Endothelial cell of umbilical vein (primary cell): ENCODE measurements at regions not wholly inside any gene's neighbourhood (a gene's known extent, or its start where the extent isn't known, plus 50 kb on each side); places are given as distances from the start of the nearest gene placed in this dataset.

ENCODE experiments used
- BruUV-seq: library from RNA; stranded (reverse); fragments of 400-500 nt; replicated peaks from 2 replicates; lab custom pipeline; 2021; lab: Mats Ljungman, UMichigan
- CTCF ChIA-PET: fragments of 300-600, 350-600 bp; sonication (Branson Sonifier 250); formaldehyde crosslinking; loops from one replicate; lab custom pipeline; 2021; ENCODE audit warnings: antibody characterized with exemption, inconsistent platforms; lab: Charles Lee
- POLR2A ChIA-PET: fragments of 300-600, 350-600 bp; sonication (Branson Sonifier 250); formaldehyde crosslinking; loops from one replicate; lab custom pipeline; 2021; ENCODE audit warnings: antibody characterized with exemption, inconsistent platforms; lab: Charles Lee
- DNase-seq: peaks from one replicate; pipeline ENCODE4 v3.0.0-alpha.2; 2011; ENCODE audit warnings: low read depth, low spot score
- FAIRE-seq: peaks from 2 replicates; lab custom pipeline; 2011; peaks lifted over from hg19 to GRCh38; lab: Jason Lieb, UNC
- H2AFZ ChIP-seq: 2 replicates; pipeline ENCODE4 v1.6.0; 2012; ENCODE audit warnings: low read depth, low read length, control low read depth, inconsistent platforms
- H3K27ac ChIP-seq: 2 replicates; pipeline ENCODE4 v1.5.1; 2011; ENCODE audit warnings: low read depth, mild to moderate bottlenecking, control low read depth, low read length, moderate library complexity; ENCODE audit not compliant: insufficient read depth
- H3K27me3 ChIP-seq, 2 experiments: 2 replicates each; pipeline versions ENCODE4 v1.6.0 to v1.6.1; 2011; ENCODE audit warnings: low read length in 2 of 2, mixed read lengths in 1 of 2; ENCODE audit not compliant: control insufficient read depth in 2 of 2, insufficient read depth in 2 of 2
- H3K36me3 ChIP-seq, 2 experiments: 2 replicates in 1 of 2; 3 replicates in 1 of 2; pipeline ENCODE4 v1.5.1; 2011; ENCODE audit warnings: low read length in 2 of 2, mild to moderate bottlenecking in 1 of 2, moderate library complexity in 1 of 2; ENCODE audit not compliant: control insufficient read depth in 2 of 2, insufficient read depth in 2 of 2; ENCODE audit errors: extremely low read depth in 1 of 2
- H3K4me1 ChIP-seq: 3 replicates; pipeline ENCODE4 v1.5.1; 2011; ENCODE audit warnings: mild to moderate bottlenecking, low read length; ENCODE audit not compliant: control insufficient read depth, insufficient read depth; ENCODE audit errors: extremely low read depth
- H3K4me2 ChIP-seq: 2 replicates; pipeline ENCODE4 v1.6.1; 2011; ENCODE audit warnings: low read length, control low read depth, mixed read lengths; ENCODE audit not compliant: insufficient read depth
- H3K4me3 ChIP-seq, 3 experiments: fragments of 200-600 bp in 1 of 3; sonication (generic), shearing (Covaris generic) in 1 of 3; replicated peaks in 1 of 3; 2 replicates each; pipeline ENCODE4 v1.5.1; 2011 to 2016; ENCODE audit warnings: control low read depth in 3 of 3, low read length in 3 of 3, mild to moderate bottlenecking in 2 of 3, inconsistent platforms in 1 of 3, low read depth in 1 of 3, moderate library complexity in 1 of 3; ENCODE audit not compliant: insufficient read depth in 1 of 3
- H3K79me2 ChIP-seq: 2 replicates; pipeline ENCODE4 v1.6.0; 2012; ENCODE audit warnings: low read length, inconsistent platforms; ENCODE audit not compliant: control insufficient read depth, insufficient read depth
- H3K9ac ChIP-seq: replicated peaks from 2 replicates; pipeline ENCODE3; 2011; ENCODE audit warnings: low read length, control low read depth; ENCODE audit not compliant: insufficient read depth; ENCODE audit errors: extremely low read depth
- H3K9me1 ChIP-seq: replicated peaks from 3 replicates; pipeline ENCODE4 v1.6.0; 2011; ENCODE audit warnings: mild to moderate bottlenecking, low read length; ENCODE audit not compliant: control insufficient read depth, insufficient read depth; ENCODE audit errors: extremely low read depth
- H3K9me3 ChIP-seq: replicated peaks from 2 replicates; pipeline ENCODE4 v1.5.1; 2012; ENCODE audit warnings: low read length, inconsistent platforms; ENCODE audit not compliant: control insufficient read depth, insufficient read depth
- H4K20me1 ChIP-seq: replicated peaks from 2 replicates; pipeline ENCODE3; 2011; ENCODE audit warnings: mild to moderate bottlenecking, low read length; ENCODE audit not compliant: control insufficient read depth, insufficient read depth; ENCODE audit errors: extremely low read depth
- CTCF ChIP-seq, 2 donors: IDR thresholded peaks; 1 replicate in 1 of 2; 2 replicates in 1 of 2; pipeline ENCODE4 v1.5.1; 2011; ENCODE audit warnings: low read length in 2 of 2, mild to moderate bottlenecking in 2 of 2, moderate library complexity in 2 of 2, control low read depth in 1 of 2, inconsistent platforms in 1 of 2, low read depth in 1 of 2; ENCODE audit not compliant: insufficient read depth in 1 of 2; ENCODE audit errors: extremely low read depth in 1 of 2
- EZH2 ChIP-seq: IDR thresholded peaks from 2 replicates; pipeline ENCODE4 v1.6.1; 2012; ENCODE audit warnings: borderline replicate concordance, low read depth, mild to moderate bottlenecking, moderate library complexity, low read length, inconsistent platforms; ENCODE audit not compliant: severe bottlenecking
- FOS ChIP-seq: IDR thresholded peaks from 2 replicates; pipeline ENCODE4 v1.6.1; 2011; ENCODE audit warnings: mild to moderate bottlenecking, low read length, moderate library complexity, borderline replicate concordance; ENCODE audit not compliant: insufficient read depth
- GATA2 ChIP-seq: IDR thresholded peaks from 2 replicates; pipeline ENCODE4 v1.7.0; 2011; ENCODE audit warnings: low read depth, mild to moderate bottlenecking, moderate library complexity, mixed read lengths, low read length; ENCODE audit not compliant: insufficient read length, insufficient read depth
- JUN ChIP-seq: IDR thresholded peaks from 2 replicates; pipeline ENCODE4 v1.6.1; 2011; ENCODE audit warnings: borderline replicate concordance, low read depth; ENCODE audit not compliant: insufficient read length, insufficient read depth
- MAX ChIP-seq: IDR thresholded peaks from 2 replicates; pipeline ENCODE4 v1.6.1; 2011; ENCODE audit not compliant: insufficient read depth, insufficient read length
- MYC ChIP-seq: IDR thresholded peaks from one replicate; pipeline ENCODE4 v1.6.1; 2011; ENCODE audit warnings: mild to moderate bottlenecking, low read depth, low read length
- POLR2A ChIP-seq: IDR thresholded peaks from 2 replicates; pipeline ENCODE4 v1.6.1; 2012; ENCODE audit warnings: low read depth, mild to moderate bottlenecking, control low read depth, low read length
- POLR2AphosphoS5 ChIP-seq: IDR thresholded peaks from 2 replicates; pipeline ENCODE4 v1.6.1; 2012; ENCODE audit warnings: low read depth, mild to moderate bottlenecking, control low read depth, low read length, moderate library complexity; ENCODE audit not compliant: insufficient read depth
- dilution Hi-C: fragments of 300-500 bp; cut with MboI; formaldehyde crosslinking; loops from one replicate; pipeline ENCODE4 v1.15.0; 2019; ENCODE audit warnings: low sequenced_read_pairs; ENCODE audit not compliant: extremely low pct_ligation_motif_present
- intact Hi-C: fragments of 100-400 bp; cut with micrococcal nuclease; formaldehyde crosslinking; loops from one replicate; pipeline ENCODE4 v1.10.0; 2022

- H3K4me2 ChIP-seq = no peak overlapping the region
- ChIA-PET CTCF (no interaction called here), POLR2A (no interaction called here)
- no peaks in the 10 kb centered on the region for H3K4me1 ChIP-seq
- BruUV-seq = no TSS peak
- no peak for TF ChIP-seq MYC
- TF ChIP-seq FOS = no peak
- no peak for TF ChIP-seq GATA2
- no peak for TF ChIP-seq POLR2A
- no peaks in the 10 kb centered on the region for H3K27me3 ChIP-seq
- no peaks in the 10 kb centered on the region for H4K20me1 ChIP-seq
- dilution Hi-C loops = no loop called here
- H3K9ac ChIP-seq = no peak overlapping the region
- no peak for FAIRE-seq
- no peaks in the 10 kb centered on the region for H3K9me1 ChIP-seq
- no peaks in the 10 kb centered on the region for H3K9me3 ChIP-seq
- no peak overlapping the region for H3K27ac ChIP-seq
- no peak for DNase-seq
- H3K79me2 ChIP-seq = no peaks in the 10 kb centered on the region
- H3K36me3 ChIP-seq = no peaks in the 10 kb centered on the region
- intact Hi-C loops = no loop called here
- H3K4me3 ChIP-seq = no peak overlapping the region
- H2AFZ ChIP-seq = no peak overlapping the region
Measured at GRCh38 chr6:164551706-164552105, 757.7 kb downstream of the C6orf118 start.

GRCh38 chr6:164547076-164547475 is 762.3 kb downstream of the C6orf118 start:
- CTCF ChIA-PET = no interaction called here
- POLR2A ChIA-PET = no interaction called here
- H3K9ac ChIP-seq = no peak overlapping the region
- no TSS peak for BruUV-seq
- no peaks in the 10 kb centered on the region for H4K20me1 ChIP-seq
- H3K27me3 ChIP-seq = no peaks in the 10 kb centered on the region
- no peaks in the 10 kb centered on the region for H3K4me1 ChIP-seq
- no peaks in the 10 kb centered on the region for H3K9me3 ChIP-seq
- intact Hi-C loops = no loop called here
- no peak overlapping the region for H3K4me2 ChIP-seq
- no peaks in the 10 kb centered on the region for H3K79me2 ChIP-seq
- no peaks in the 10 kb centered on the region for H3K9me1 ChIP-seq
- H2AFZ ChIP-seq = no peak overlapping the region
- no peak for FAIRE-seq
- H3K36me3 ChIP-seq = no peaks in the 10 kb centered on the region
- dilution Hi-C loops = no loop called here
- H3K4me3 ChIP-seq = no peak overlapping the region
- no peak for DNase-seq
- TF ChIP-seq POLR2AphosphoS5 = no peak
- TF ChIP-seq MYC = no peak
- no peak for TF ChIP-seq FOS
- no peak for TF ChIP-seq GATA2
- TF ChIP-seq EZH2 = no peak
- no peak for TF ChIP-seq CTCF (IDR thresholded peaks at IDR 0.05; ENCODE audit: extremely low read depth in 1 of 2, insufficient read depth in 1 of 2, low read depth in 1 of 2, low read length in 2 of 2)
- no peak for TF ChIP-seq MAX
- no peak for TF ChIP-seq POLR2A
- no peak for TF ChIP-seq JUN
- H3K27ac ChIP-seq = no peak overlapping the region
